ENCODE measurements at regions not wholly inside any gene's neighbourhood (a gene's known extent, or its start where the extent isn't known, plus 50 kb on each side); places are given as distances from the start of the nearest gene placed in this dataset.

GRCh38 chr5:143582176-143582575 is 178.7 kb upstream of the NR3C1 start:
- no peak overlapping the region for H3K4me3 ChIP-seq
- intact Hi-C loops (cut with DNase I): no loop called here
- no peaks in the 10 kb centered on the region for H3K36me3 ChIP-seq
- no peak for DNase-seq
- no peak for TF ChIP-seq CTCF (IDR thresholded peaks at IDR 0.05)
- H3K27me3 ChIP-seq: no peaks in the 10 kb centered on the region
- no peak overlapping the region for H3K9ac ChIP-seq (ENCODE audit: low read depth in 2 of 2, low read length in 2 of 2)
- no peak overlapping the region for H3K27ac ChIP-seq
- no peaks in the 10 kb centered on the region for H3K4me1 ChIP-seq
- H3K9me3 ChIP-seq: no peaks in the 10 kb centered on the region

GRCh38 chr5:143581649-143582048 is 178.2 kb upstream of the NR3C1 start:
- no peak overlapping the region for H3K27ac ChIP-seq
- H3K4me3 ChIP-seq: no peak overlapping the region
- no peaks in the 10 kb centered on the region for H3K36me3 ChIP-seq
- no peaks in the 10 kb centered on the region for H3K27me3 ChIP-seq
- H3K9ac ChIP-seq (ENCODE audit: low read depth in 2 of 2, low read length in 2 of 2): no peak overlapping the region
- no peaks in the 10 kb centered on the region for H3K9me3 ChIP-seq
- intact Hi-C loops (cut with DNase I): no loop called here
- no peak for TF ChIP-seq CTCF (IDR thresholded peaks at IDR 0.05)
- H3K4me1 ChIP-seq: no peaks in the 10 kb centered on the region
- DNase-seq: no peak

GRCh38 chr5:143581147-143581546 is 177.7 kb upstream of the NR3C1 start:
- Histone ChIP-seq H3K4me1 (no peaks in the 10 kb centered on the region), H3K27ac (no peak overlapping the region), H3K4me3 (no peak overlapping the region), H3K9ac (ENCODE audit: low read depth in 2 of 2, low read length in 2 of 2) (no peak overlapping the region), H3K27me3 (no peaks in the 10 kb centered on the region), H3K9me3 (no peaks in the 10 kb centered on the region), H3K36me3 (no peaks in the 10 kb centered on the region)
- no peak for DNase-seq
- intact Hi-C loops (cut with DNase I): no loop called here
- TF ChIP-seq CTCF (IDR thresholded peaks at IDR 0.05): no peak

GRCh38 chr5:143576711-143577484 is 173.4 kb upstream of the NR3C1 start:
- no peaks in the 10 kb centered on the region for H3K4me1 ChIP-seq
- no peak for DNase-seq
- no peak overlapping the region for H3K9ac ChIP-seq (ENCODE audit: low read depth in 2 of 2, low read length in 2 of 2)
- no peaks in the 10 kb centered on the region for H3K27me3 ChIP-seq
- H3K9me3 ChIP-seq: no peaks in the 10 kb centered on the region
- TF ChIP-seq CTCF (IDR thresholded peaks at IDR 0.05): no peak
- intact Hi-C loops (cut with DNase I): no loop called here
- no peak overlapping the region for H3K27ac ChIP-seq
- no peaks in the 10 kb centered on the region for H3K36me3 ChIP-seq
- no peak overlapping the region for H3K4me3 ChIP-seq

- Histone ChIP-seq H3K4me1 (no peaks in the 10 kb centered on the region), H3K36me3 (no peaks in the 10 kb centered on the region), H3K9ac (ENCODE audit: low read depth in 2 of 2, low read length in 2 of 2) (no peak overlapping the region), H3K27ac (no peak overlapping the region), H3K4me3 (no peak overlapping the region), H3K27me3 (no peaks in the 10 kb centered on the region), H3K9me3 (no peaks in the 10 kb centered on the region)
- TF ChIP-seq CTCF (IDR thresholded peaks at IDR 0.05): no peak
- DNase-seq: no peak
- intact Hi-C loops (cut with DNase I): no loop called here
These were observed 171.8 kb upstream of the NR3C1 start for GRCh38 chr5:143575286-143575685.

Measured in colonic mucosa (tissue), 4 donors.